Small intestine (tissue), 7 donors: ENCODE measurements at regions not wholly inside any gene's neighbourhood (a gene's known extent, or its start where the extent isn't known, plus 50 kb on each side); places are given as distances from the start of the nearest gene placed in this dataset.

Experiments used
- DNase-seq, 2 donors: peaks; one replicate each; pipeline versions ENCODE4 v3.0.0 to v3.0.0-alpha.2; 2013
- FAIRE-seq: peaks from 2 replicates; lab custom pipeline; 2012; peaks lifted over from hg19 to GRCh38; lab: Jason Lieb, UNC
- H3K27ac ChIP-seq, 3 donors: one replicate each; pipeline ENCODE4 v1.5.1; 2013; ENCODE audit warnings: low read length in 2 of 3, mild to moderate bottlenecking in 2 of 3, control low read depth in 1 of 3, inconsistent platforms in 1 of 3, low read depth in 1 of 3, moderate library complexity in 1 of 3
- H3K27me3 ChIP-seq, 3 donors: one replicate each; pipeline ENCODE4 v1.6.1; 2013; ENCODE audit warnings: low read length in 3 of 3, inconsistent platforms in 1 of 3; ENCODE audit not compliant: control insufficient read depth in 3 of 3, insufficient read depth in 3 of 3
- H3K36me3 ChIP-seq, 3 donors: one replicate each; pipeline ENCODE4 v1.6.1; 2013; ENCODE audit warnings: low read length in 3 of 3, inconsistent platforms in 1 of 3, low read depth in 1 of 3, mild to moderate bottlenecking in 1 of 3, moderate library complexity in 1 of 3; ENCODE audit not compliant: control insufficient read depth in 3 of 3, insufficient read depth in 2 of 3
- H3K4me1 ChIP-seq, 3 donors: one replicate each; pipeline ENCODE4 v1.6.1; 2013; ENCODE audit warnings: low read length in 2 of 3, inconsistent platforms in 1 of 3, low read depth in 1 of 3, mild to moderate bottlenecking in 1 of 3, moderate library complexity in 1 of 3; ENCODE audit not compliant: control insufficient read depth in 3 of 3, insufficient read depth in 2 of 3
- H3K4me3 ChIP-seq, 3 donors: one replicate each; pipeline ENCODE4 v1.5.1; 2013; ENCODE audit warnings: low read length in 3 of 3, control low read depth in 1 of 3, inconsistent platforms in 1 of 3, low read depth in 1 of 3, mild to moderate bottlenecking in 1 of 3, moderate library complexity in 1 of 3
- H3K9me3 ChIP-seq, 2 donors: one replicate each; pipeline ENCODE4 v1.6.1; 2013; ENCODE audit warnings: low read depth in 1 of 2, low read length in 1 of 2; ENCODE audit not compliant: control insufficient read depth in 2 of 2, insufficient read depth in 1 of 2
- WGBS, 3 donors: extraction: QIAGEN DNeasy Blood & Tissue Kit; methylation state at CpG; one replicate each; pipeline ENCODE4 v1.1.7; 2013; 5-methylcytosine and 5-hydroxymethylcytosine counted together
- donor health status: healthy with polysubstance abuse.
- donor health status: control.
- donor health status: control.
- donor health status: Bipolar disorder and iron deficiency.
- donor health status: healthy.

DNA sequence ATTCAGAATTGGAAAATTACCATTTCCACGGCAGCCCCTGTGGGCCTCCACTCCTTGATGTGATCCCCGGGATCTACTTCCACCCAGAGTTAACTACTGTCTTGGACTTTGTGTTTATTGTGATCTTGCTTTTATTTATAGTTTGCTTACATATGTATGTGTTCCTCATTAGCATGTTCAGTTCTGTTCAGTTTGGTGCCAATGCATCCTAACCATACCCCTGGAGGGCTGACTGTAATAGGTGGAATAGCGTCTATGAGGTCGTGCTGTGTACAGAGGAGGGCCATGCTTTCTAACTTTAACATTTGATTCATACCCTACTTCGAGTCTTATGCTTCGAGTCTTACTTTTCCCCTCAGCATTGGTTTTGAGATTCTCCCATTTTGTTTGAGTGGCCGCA, 104.3 kb upstream of the SLC24A3 start:
- H3K27me3 ChIP-seq, result no peaks in the 10 kb centered on the region
- peaks cover 0 to 2% (median 0%) of the 10 kb centered on the region in 3 donors for H3K4me1 ChIP-seq
- H3K9me3 ChIP-seq, result no peaks in the 10 kb centered on the region
- WGBS, 3 donors, result 82 to 89% (median 84%) methylated on average over 7 of the region's 7 CpGs
- DNase-seq (no peak), FAIRE-seq (no peak)
- no peak overlapping the region for H3K4me3 ChIP-seq
- no peaks in the 10 kb centered on the region for H3K36me3 ChIP-seq
- no peak overlapping the region for H3K27ac ChIP-seq

GRCh38 chr20:19110285-19110684, 102.2 kb upstream of the SLC24A3 start:
- FAIRE-seq (no peak), DNase-seq (no peak)
- Histone ChIP-seq H3K27ac (no peak overlapping the region), H3K9me3 (no peaks in the 10 kb centered on the region), H3K4me3 (no peak overlapping the region), H3K36me3 (no peaks in the 10 kb centered on the region), H3K4me1 (peaks cover 0 to 2% (median 0%) of the 10 kb centered on the region in 3 donors), H3K27me3 (no peaks in the 10 kb centered on the region)
- 87 to 96% (median 90%) methylated on average over 3 of the region's 3 CpGs for WGBS, 3 donors

DNA sequence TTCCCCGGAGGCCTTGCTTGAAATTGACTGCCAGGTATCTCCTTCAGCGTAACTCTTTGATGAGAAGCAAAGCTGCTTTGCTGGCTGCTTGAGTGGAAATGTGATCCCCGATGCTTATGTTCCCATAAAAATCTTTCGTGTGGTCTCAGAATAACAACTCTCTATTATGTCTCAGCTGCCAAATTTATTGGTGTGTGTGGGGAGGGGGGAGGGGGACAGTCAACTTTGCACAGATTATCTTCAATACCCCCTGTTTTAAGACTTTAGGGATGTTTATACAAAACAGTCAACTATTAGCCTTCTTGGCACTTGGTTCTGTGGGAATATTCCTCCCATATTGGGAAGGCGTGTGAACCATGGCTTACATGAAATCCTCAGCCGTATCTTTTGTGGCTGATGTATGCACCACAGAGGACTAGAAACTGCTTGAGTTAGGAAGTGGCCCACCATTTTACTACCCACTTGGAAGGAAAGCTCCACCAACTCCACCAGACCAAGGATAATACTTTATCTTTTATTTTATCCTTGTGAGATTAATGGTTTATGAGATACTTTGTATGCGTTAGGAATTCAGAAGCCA, 101.5 kb upstream of the SLC24A3 start:
- Histone ChIP-seq H3K9me3 (no peaks in the 10 kb centered on the region), H3K4me1 (peaks cover 0 to 2% (median 0%) of the 10 kb centered on the region in 3 donors), H3K36me3 (no peaks in the 10 kb centered on the region), H3K4me3 (no peak overlapping the region), H3K27ac (no peak overlapping the region), H3K27me3 (no peaks in the 10 kb centered on the region)
- FAIRE-seq, result no peak
- WGBS, 3 donors, result 65 to 81% (median 76%) methylated on average over 7 of the region's 7 CpGs
- DNase-seq, result no peak

- 49 to 73% (median 58%) methylated on average over 2 of the region's 2 CpGs for WGBS, 3 donors
- Histone ChIP-seq H3K9me3 (no peaks in the 10 kb centered on the region), H3K4me1 (peaks cover 0 to 2% (median 0%) of the 10 kb centered on the region in 3 donors), H3K36me3 (no peaks in the 10 kb centered on the region), H3K4me3 (no peak overlapping the region), H3K27ac (no peak overlapping the region), H3K27me3 (no peaks in the 10 kb centered on the region)
- FAIRE-seq (no peak), DNase-seq (no peak)
Measured at GRCh38 chr20:19112828-19113227, 99.6 kb upstream of the SLC24A3 start.

DNA sequence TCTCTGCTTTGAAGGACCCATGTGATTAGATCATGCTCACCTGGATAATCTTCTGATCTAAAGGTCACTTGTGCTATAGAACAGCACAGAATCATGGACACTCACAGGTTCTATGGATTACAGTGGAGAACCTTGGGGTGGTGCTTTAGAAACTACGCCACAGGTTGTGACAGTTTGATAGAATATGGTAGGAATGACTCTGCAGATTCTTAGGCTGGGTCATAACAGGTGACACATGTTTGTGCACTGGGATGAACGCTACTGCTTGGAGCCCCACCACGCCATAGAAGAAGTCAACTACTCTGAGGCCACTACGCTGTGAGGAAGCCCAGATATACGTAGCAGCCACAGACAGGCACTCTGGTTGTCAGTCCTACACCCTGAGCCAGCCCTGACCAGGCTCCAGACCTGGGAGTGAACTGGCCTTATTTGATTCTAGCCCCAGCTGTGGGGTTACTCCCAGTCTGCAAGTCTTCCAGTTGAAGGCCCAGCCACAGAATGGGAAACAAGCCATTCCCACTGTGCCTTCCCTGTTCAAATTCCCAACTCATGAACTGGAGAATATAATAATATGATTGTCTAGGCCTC, 99.0 kb upstream of the SLC24A3 start:
- WGBS, 3 donors, result 71 to 93% (median 85%) methylated on average over 5 of the region's 5 CpGs
- DNase-seq, result no peak

DNA sequence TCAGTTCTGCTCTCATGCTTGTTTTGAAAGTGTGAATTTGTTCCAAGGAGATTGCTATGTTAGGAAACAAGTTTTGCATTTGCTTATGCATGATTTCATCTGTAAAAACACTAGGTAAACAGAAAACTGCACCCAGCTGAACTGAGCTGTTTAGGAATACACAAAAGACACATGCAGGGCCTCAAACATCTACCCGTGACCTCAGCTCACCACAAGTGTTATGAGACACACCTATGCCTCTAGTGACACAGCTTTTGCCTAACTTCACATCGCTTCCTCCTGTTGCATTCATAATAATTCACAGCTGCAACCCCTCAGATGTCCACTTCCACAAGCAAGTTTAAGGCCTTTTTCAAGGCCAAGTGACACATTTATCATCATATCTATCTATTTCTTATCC, 98.0 kb upstream of the SLC24A3 start:
- FAIRE-seq, result no peak
- Histone ChIP-seq H3K4me1 (peaks cover 0 to 2% (median 0%) of the 10 kb centered on the region in 3 donors), H3K27ac (no peak overlapping the region), H3K27me3 (no peaks in the 10 kb centered on the region), H3K4me3 (no peak overlapping the region), H3K36me3 (no peaks in the 10 kb centered on the region), H3K9me3 (no peaks in the 10 kb centered on the region)
- no peak for DNase-seq
- 63 to 84% (median 72%) methylated on average over 2 of the region's 2 CpGs for WGBS, 3 donors

More for the DNA sequence above, 99.0 kb upstream of the SLC24A3 start:
- no peak overlapping the region for H3K27ac ChIP-seq
- H3K9me3 ChIP-seq, result no peaks in the 10 kb centered on the region
- H3K27me3 ChIP-seq, result no peaks in the 10 kb centered on the region
- H3K4me1 ChIP-seq, result peaks cover 0 to 2% (median 0%) of the 10 kb centered on the region in 3 donors
- no peaks in the 10 kb centered on the region for H3K36me3 ChIP-seq
- H3K4me3 ChIP-seq, result no peak overlapping the region
- no peak for FAIRE-seq

GRCh38 chr20:19115581-19115980, 96.9 kb upstream of the SLC24A3 start:
- no peak overlapping the region for H3K4me3 ChIP-seq
- H3K27me3 ChIP-seq, result no peaks in the 10 kb centered on the region
- no peaks in the 10 kb centered on the region for H3K9me3 ChIP-seq
- no peak overlapping the region for H3K27ac ChIP-seq
- peaks cover 0 to 2% (median 0%) of the 10 kb centered on the region in 3 donors for H3K4me1 ChIP-seq
- H3K36me3 ChIP-seq, result no peaks in the 10 kb centered on the region
- DNase-seq (no peak), FAIRE-seq (no peak)
- 91 to 99% (median 95%) methylated on average over 6 of the region's 6 CpGs for WGBS, 3 donors

- Histone ChIP-seq H3K9me3 (no peaks in the 10 kb centered on the region), H3K27me3 (no peaks in the 10 kb centered on the region), H3K4me1 (no peaks in the 10 kb centered on the region), H3K36me3 (no peaks in the 10 kb centered on the region), H3K27ac (no peak overlapping the region), H3K4me3 (no peak overlapping the region)
- FAIRE-seq, result no peak
- 91 to 94% (median 94%) methylated on average over 9 of the region's 9 CpGs for WGBS, 3 donors
- no peak for DNase-seq
Measured at GRCh38 chr20:19120011-19120410, 92.4 kb upstream of the SLC24A3 start.

DNA sequence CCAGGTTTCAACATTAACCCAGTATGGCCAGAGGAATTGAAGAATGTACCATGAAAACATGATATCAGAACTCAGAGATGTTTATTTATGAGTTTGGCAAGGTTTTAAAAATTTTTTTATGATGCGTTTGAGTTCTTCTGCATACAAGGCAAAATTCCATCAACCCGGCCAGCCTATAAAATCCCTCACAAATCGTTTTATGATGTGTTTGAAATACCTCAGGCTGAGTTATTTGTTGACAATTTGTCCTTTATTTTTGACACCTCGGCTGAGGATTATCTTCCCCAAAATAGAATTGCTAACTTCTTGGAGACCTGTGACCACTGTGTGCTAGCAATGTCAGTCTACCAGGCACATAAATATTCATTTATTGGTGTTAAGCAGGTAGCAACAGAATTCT, 91.9 kb upstream of the SLC24A3 start:
- H3K27me3 ChIP-seq, result no peaks in the 10 kb centered on the region
- FAIRE-seq, result no peak
- WGBS, 3 donors, result 27 to 46% (median 45%) methylated on average over 4 of the region's 4 CpGs

More for the DNA sequence above, 91.9 kb upstream of the SLC24A3 start:
- DNase-seq, result no peak
- no peaks in the 10 kb centered on the region for H3K36me3 ChIP-seq
- H3K9me3 ChIP-seq, result no peaks in the 10 kb centered on the region
- no peak overlapping the region for H3K27ac ChIP-seq
- no peaks in the 10 kb centered on the region for H3K4me1 ChIP-seq
- H3K4me3 ChIP-seq, result no peak overlapping the region
